Stimulated activated CD4-positive, alpha-beta T cell treated with anti-CD3 and anti-CD28 coated beads, Interleukin-2, amount 100 ng/mL, for 24 hours (primary cell): ENCODE measurements at regions not wholly inside any gene's neighbourhood (a gene's known extent, or its start where the extent isn't known, plus 50 kb on each side); places are given as distances from the start of the nearest gene placed in this dataset.

Experiments used
- DNase-seq, 2 donors: peaks; one replicate each; pipeline ENCODE4 v3.0.0-alpha.2; 2020

- DNase-seq, result no peak
Observed at GRCh38 chr4:41465146-41465761, 72.7 kb upstream of the LIMCH1 start.

- no peak for DNase-seq
Observed at GRCh38 chr4:41466249-41466648, 71.7 kb upstream of the LIMCH1 start.

GRCh38 chr4:41468122-41468521 is 69.8 kb upstream of the LIMCH1 start:
- no peak for DNase-seq

GRCh38 chr4:41471126-41472071 is 66.6 kb upstream of the LIMCH1 start:
- no peak for DNase-seq

GRCh38 chr4:41472081-41472480 is 65.9 kb upstream of the LIMCH1 start:
- no peak for DNase-seq

GRCh38 chr4:41473176-41473575 is 64.8 kb upstream of the LIMCH1 start:
- no peak for DNase-seq

- DNase-seq, result no peak
Observed at GRCh38 chr4:41475402-41475801, 62.6 kb upstream of the LIMCH1 start.

GRCh38 chr4:41476310-41476885 is 61.6 kb upstream of the LIMCH1 start:
- DNase-seq, result no peak

GRCh38 chr4:41477181-41477905 is 60.6 kb upstream of the LIMCH1 start:
- no peak for DNase-seq

- no peak for DNase-seq
Observed at GRCh38 chr4:41478518-41478917, 59.4 kb upstream of the LIMCH1 start.

- no peak for DNase-seq
Observed at GRCh38 chr4:41480896-41481311, 57.1 kb upstream of the LIMCH1 start.

- DNase-seq, result no peak
Observed at GRCh38 chr4:41483771-41484170, 54.2 kb upstream of the LIMCH1 start.

GRCh38 chr4:41485041-41485440 is 52.9 kb upstream of the LIMCH1 start:
- no peak for DNase-seq

- no peak for DNase-seq
Observed at GRCh38 chr4:41487868-41488440, 50.0 kb upstream of the LIMCH1 start.
